ENCODE measurements at regions not wholly inside any gene's neighbourhood (a gene's known extent, or its start where the extent isn't known, plus 50 kb on each side); places are given as distances from the start of the nearest gene placed in this dataset.

DNA sequence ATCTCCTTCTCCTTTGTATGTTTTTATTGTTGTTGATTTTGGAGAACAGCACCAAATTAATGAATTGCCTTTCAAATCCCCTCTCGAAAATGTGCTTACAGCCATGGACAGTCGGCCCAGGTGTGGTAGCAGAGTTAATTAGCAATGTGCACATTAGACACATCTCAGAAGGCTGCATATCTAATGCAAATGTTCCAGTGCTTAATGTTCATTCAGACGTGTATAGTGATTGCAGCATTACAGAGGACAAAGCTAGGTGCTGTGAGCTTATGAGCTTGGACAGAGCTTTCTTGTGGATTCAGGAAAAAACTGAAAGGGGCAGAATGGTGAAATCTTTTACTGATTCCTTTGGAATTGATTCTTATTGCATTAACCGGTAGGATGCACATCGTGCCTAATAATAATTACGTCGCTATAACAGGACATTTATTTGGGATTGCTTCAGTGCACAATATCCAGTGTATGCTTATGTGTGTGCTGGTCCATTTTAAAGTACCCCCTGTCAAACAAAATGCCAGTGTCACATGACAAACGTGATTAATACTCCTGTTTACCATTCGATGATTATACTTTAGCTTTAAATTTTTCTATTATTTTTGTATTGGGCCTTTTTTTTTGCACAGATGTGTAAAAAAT is 552.9 kb upstream of the EPHA5 start:
- H3K9ac ChIP-seq (ENCODE audit: low read depth, low read length, poor library complexity, severe bottlenecking), result no peak overlapping the region
- H3K4me2 ChIP-seq (ENCODE audit: low read depth, low read length, poor library complexity, severe bottlenecking), result no peak overlapping the region
- TF ChIP-seq CTCF (conservative IDR thresholded peaks at IDR 0.05; ENCODE audit: low read length), result no peak
- no peak for TF ChIP-seq EZH2phosphoT487 (IDR thresholded peaks at IDR 0.05; ENCODE audit: borderline replicate concordance)
- no peaks in the 10 kb centered on the region for H4K20me1 ChIP-seq (ENCODE audit: insufficient read depth, low read length, poor library complexity, severe bottlenecking)
- no peak overlapping the region for H2AFZ ChIP-seq (ENCODE audit: low read length)
- no peaks in the 10 kb centered on the region for H3K4me1 ChIP-seq (ENCODE audit: insufficient read depth, low read length, poor library complexity, severe bottlenecking)
- no peaks in the 10 kb centered on the region for H3F3A ChIP-seq (ENCODE audit: low read depth)
- H3K4me3 ChIP-seq (ENCODE audit: low read length, poor library complexity, severe bottlenecking), result no peak overlapping the region
- no peaks in the 10 kb centered on the region for H3K9me2 ChIP-seq (replicated peaks; ENCODE audit: low read depth, low read length)
- no peaks in the 10 kb centered on the region for H3K9me3 ChIP-seq (ENCODE audit: insufficient read depth, low read depth, low read length)
- H3K36me3 ChIP-seq (ENCODE audit: insufficient read depth, low read length), result no peaks in the 10 kb centered on the region
- H3K27me3 ChIP-seq (ENCODE audit: insufficient read depth, low read length, poor library complexity, severe bottlenecking), result no peaks in the 10 kb centered on the region
- no peaks in the 10 kb centered on the region for H3K79me2 ChIP-seq (ENCODE audit: insufficient read depth, low read length)

- Histone ChIP-seq H3K4me2 (ENCODE audit: low read depth, low read length, poor library complexity, severe bottlenecking) (no peak overlapping the region), H3K9me3 (ENCODE audit: insufficient read depth, low read depth, low read length) (no peaks in the 10 kb centered on the region), H3K9me2 (replicated peaks; ENCODE audit: low read depth, low read length) (no peaks in the 10 kb centered on the region), H3K4me3 (ENCODE audit: low read length, poor library complexity, severe bottlenecking) (no peak overlapping the region), H3F3A (ENCODE audit: low read depth) (no peaks in the 10 kb centered on the region), H3K36me3 (ENCODE audit: insufficient read depth, low read length) (no peaks in the 10 kb centered on the region), H3K9ac (ENCODE audit: low read depth, low read length, poor library complexity, severe bottlenecking) (no peak overlapping the region), H3K4me1 (ENCODE audit: insufficient read depth, low read length, poor library complexity, severe bottlenecking) (no peaks in the 10 kb centered on the region), H3K79me2 (ENCODE audit: insufficient read depth, low read length) (no peaks in the 10 kb centered on the region), H3K27me3 (ENCODE audit: insufficient read depth, low read length, poor library complexity, severe bottlenecking) (no peaks in the 10 kb centered on the region), H2AFZ (ENCODE audit: low read length) (no peak overlapping the region), H4K20me1 (ENCODE audit: insufficient read depth, low read length, poor library complexity, severe bottlenecking) (no peaks in the 10 kb centered on the region)
- no peak for TF ChIP-seq CTCF (conservative IDR thresholded peaks at IDR 0.05; ENCODE audit: low read length)
- no peak for TF ChIP-seq EZH2phosphoT487 (IDR thresholded peaks at IDR 0.05; ENCODE audit: borderline replicate concordance)
Observed at GRCh38 chr4:66219401-66219800, 549.1 kb upstream of the EPHA5 start.

DNA sequence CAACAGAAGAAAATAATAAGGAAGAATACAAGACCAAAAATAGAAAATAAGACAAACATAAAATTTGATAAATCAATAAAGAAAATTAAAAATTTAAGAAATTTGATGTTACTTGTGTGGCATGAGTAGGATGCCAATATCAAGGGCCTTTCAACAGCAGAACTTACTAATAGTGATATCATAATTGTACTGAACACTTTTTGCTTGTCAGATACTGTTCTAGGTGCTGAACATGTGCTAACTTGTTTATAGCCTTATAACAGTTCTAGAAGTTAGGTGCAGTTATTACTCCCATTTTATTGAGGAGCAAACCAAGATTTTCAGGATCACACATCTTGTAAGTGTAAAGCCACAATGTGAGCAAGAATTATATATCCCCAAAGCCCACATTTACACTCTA is 546.0 kb upstream of the EPHA5 start:
- Histone ChIP-seq H3K4me3 (ENCODE audit: low read length, poor library complexity, severe bottlenecking) (no peak overlapping the region), H3K9me3 (ENCODE audit: insufficient read depth, low read depth, low read length) (no peaks in the 10 kb centered on the region), H3K4me2 (ENCODE audit: low read depth, low read length, poor library complexity, severe bottlenecking) (no peak overlapping the region), H3K9me2 (replicated peaks; ENCODE audit: low read depth, low read length) (no peaks in the 10 kb centered on the region), H3K27me3 (ENCODE audit: insufficient read depth, low read length, poor library complexity, severe bottlenecking) (no peaks in the 10 kb centered on the region), H3K9ac (ENCODE audit: low read depth, low read length, poor library complexity, severe bottlenecking) (no peak overlapping the region), H3K36me3 (ENCODE audit: insufficient read depth, low read length) (no peaks in the 10 kb centered on the region), H4K20me1 (ENCODE audit: insufficient read depth, low read length, poor library complexity, severe bottlenecking) (no peaks in the 10 kb centered on the region), H3F3A (ENCODE audit: low read depth) (no peaks in the 10 kb centered on the region), H3K79me2 (ENCODE audit: insufficient read depth, low read length) (no peaks in the 10 kb centered on the region), H2AFZ (ENCODE audit: low read length) (no peak overlapping the region), H3K4me1 (ENCODE audit: insufficient read depth, low read length, poor library complexity, severe bottlenecking) (no peaks in the 10 kb centered on the region)
- TF ChIP-seq EZH2phosphoT487 (IDR thresholded peaks at IDR 0.05; ENCODE audit: borderline replicate concordance) (no peak), CTCF (conservative IDR thresholded peaks at IDR 0.05; ENCODE audit: low read length) (no peak)
